Sigmoid colon (tissue), 6 donors: ENCODE measurements at regions not wholly inside any gene's neighbourhood (a gene's known extent, or its start where the extent isn't known, plus 50 kb on each side); places are given as distances from the start of the nearest gene placed in this dataset.

ENCODE experiments used
- DNase-seq: peaks from one replicate; pipeline ENCODE4 v3.0.0-alpha.2; 2019
- H3K27ac ChIP-seq, 4 donors: fragments of 200-600 bp; sonication (generic); one replicate each; pipeline ENCODE4 v1.5.1; 2016 to 2019; ENCODE audit warnings: mild to moderate bottlenecking in 1 of 4
- H3K27me3 ChIP-seq, 3 donors: fragments of 200-600 bp; sonication (generic); one replicate each; pipeline ENCODE4 v1.5.1; 2019; ENCODE audit warnings: mild to moderate bottlenecking in 1 of 3
- H3K36me3 ChIP-seq, 4 donors: fragments of 200-600 bp; sonication (generic); one replicate each; pipeline ENCODE4 v1.5.1; 2016 to 2019
- H3K4me1 ChIP-seq, 4 donors: fragments of 200-600 bp; sonication (generic); one replicate each; pipeline ENCODE4 v1.5.1; 2017 to 2019
- H3K4me3 ChIP-seq, 4 donors: fragments of 200-600 bp; sonication (generic); one replicate each; pipeline ENCODE4 v1.5.1; 2017 to 2019; ENCODE audit warnings: mild to moderate bottlenecking in 2 of 4, moderate library complexity in 1 of 4
- H3K9me3 ChIP-seq, 4 donors: fragments of 200-600 bp in 3 of 4; sonication (generic) in 3 of 4; one replicate each; pipeline versions ENCODE4 v1.5.1 to v1.6.1; 2013 to 2019
- EP300 ChIP-seq, 4 donors: sonication (generic); formaldehyde crosslinking; IDR thresholded peaks; one replicate each; pipeline ENCODE4 v1.6.1; 2017; ENCODE audit warnings: antibody characterized with exemption in 4 of 4
- POLR2A ChIP-seq, 2 donors: fragments of 450-650 bp; IDR thresholded peaks; one replicate each; pipeline ENCODE4 v1.6.1; 2016; ENCODE audit warnings: antibody characterized with exemption in 2 of 2, mild to moderate bottlenecking in 2 of 2, moderate library complexity in 2 of 2
- POLR2AphosphoS5 ChIP-seq, 4 donors: sonication (generic); formaldehyde crosslinking; IDR thresholded peaks; one replicate each; pipeline ENCODE4 v1.6.1; 2017; ENCODE audit warnings: antibody characterized with exemption in 4 of 4
- WGBS, 2 donors: extraction: QIAGEN DNeasy Blood & Tissue Kit; methylation state at CpG; one replicate each; pipeline ENCODE4 v1.1.7; 2013; 5-methylcytosine and 5-hydroxymethylcytosine counted together
- intact Hi-C: fragments of 100-400 bp; cut with DNase I; formaldehyde crosslinking; loops from one replicate; pipeline ENCODE4 v1.15.1; 2023
- TF ChIP-seq, protein P1 (sequence below), 4 experiments: fragments of 450-650 bp in 3 of 4; fragments of 200-600 bp in 1 of 4; IDR thresholded peaks; one replicate each; pipeline ENCODE4 v1.5.1; 2016 to 2019; ENCODE audit warnings: antibody characterized with exemption in 4 of 4, mild to moderate bottlenecking in 3 of 4, moderate library complexity in 2 of 4
- donor health status: healthy with polysubstance abuse.
- donor health status: healthy.

DNA sequence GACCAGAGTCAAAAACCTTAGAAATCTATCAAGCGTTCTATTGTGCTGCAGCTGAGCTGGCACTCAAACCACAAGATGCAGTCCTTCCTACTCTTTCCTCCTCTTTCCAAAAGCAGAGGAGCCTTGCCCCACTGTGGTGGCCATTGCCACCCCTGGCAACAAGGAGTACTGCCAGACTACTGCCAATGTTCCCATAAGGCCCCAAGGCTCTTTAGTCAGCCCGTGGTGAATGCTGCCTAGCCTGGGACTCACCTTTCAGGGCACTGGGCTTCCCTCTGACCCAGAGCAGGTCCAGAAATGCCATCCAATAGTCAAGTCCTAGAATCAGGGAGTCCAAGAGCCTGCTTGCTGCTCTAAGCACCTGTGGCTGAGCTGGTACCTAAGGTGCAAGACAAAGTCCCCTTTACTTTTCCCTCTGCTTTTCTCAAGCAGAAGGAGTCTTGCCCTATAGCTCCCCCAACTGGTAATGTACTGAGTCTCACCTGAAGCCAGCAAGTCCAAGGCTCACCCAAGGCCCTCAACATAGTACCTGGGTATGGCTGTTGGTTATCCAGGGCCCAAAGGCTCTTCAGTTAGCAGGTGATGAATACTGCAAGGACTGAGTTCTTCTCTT is 219.4 kb downstream of the ATPSCKMT start:
- intact Hi-C loops, result no loop called here
- Histone ChIP-seq H3K9me3 (peaks cover 0 to 6% (median 0%) of the 10 kb centered on the region in 4 donors), H3K4me3 (no peak overlapping the region), H3K4me1 (no peaks in the 10 kb centered on the region), H3K36me3 (no peaks in the 10 kb centered on the region), H3K27me3 (no peaks in the 10 kb centered on the region), H3K27ac (no peak overlapping the region)
- no peak for TF ChIP-seq POLR2A (IDR thresholded peaks at IDR 0.05)
- no peak for TF ChIP-seq POLR2AphosphoS5 (IDR thresholded peaks at IDR 0.05)
- TF ChIP-seq EP300 (IDR thresholded peaks at IDR 0.05), result no peak
- TF ChIP-seq, protein P1, sequence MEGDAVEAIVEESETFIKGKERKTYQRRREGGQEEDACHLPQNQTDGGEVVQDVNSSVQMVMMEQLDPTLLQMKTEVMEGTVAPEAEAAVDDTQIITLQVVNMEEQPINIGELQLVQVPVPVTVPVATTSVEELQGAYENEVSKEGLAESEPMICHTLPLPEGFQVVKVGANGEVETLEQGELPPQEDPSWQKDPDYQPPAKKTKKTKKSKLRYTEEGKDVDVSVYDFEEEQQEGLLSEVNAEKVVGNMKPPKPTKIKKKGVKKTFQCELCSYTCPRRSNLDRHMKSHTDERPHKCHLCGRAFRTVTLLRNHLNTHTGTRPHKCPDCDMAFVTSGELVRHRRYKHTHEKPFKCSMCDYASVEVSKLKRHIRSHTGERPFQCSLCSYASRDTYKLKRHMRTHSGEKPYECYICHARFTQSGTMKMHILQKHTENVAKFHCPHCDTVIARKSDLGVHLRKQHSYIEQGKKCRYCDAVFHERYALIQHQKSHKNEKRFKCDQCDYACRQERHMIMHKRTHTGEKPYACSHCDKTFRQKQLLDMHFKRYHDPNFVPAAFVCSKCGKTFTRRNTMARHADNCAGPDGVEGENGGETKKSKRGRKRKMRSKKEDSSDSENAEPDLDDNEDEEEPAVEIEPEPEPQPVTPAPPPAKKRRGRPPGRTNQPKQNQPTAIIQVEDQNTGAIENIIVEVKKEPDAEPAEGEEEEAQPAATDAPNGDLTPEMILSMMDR (IDR thresholded peaks at IDR 0.05), result no peak
- DNase-seq, result no peak
- 77 to 78% methylated on average over 2 of the region's 2 CpGs for WGBS, 2 donors

DNA sequence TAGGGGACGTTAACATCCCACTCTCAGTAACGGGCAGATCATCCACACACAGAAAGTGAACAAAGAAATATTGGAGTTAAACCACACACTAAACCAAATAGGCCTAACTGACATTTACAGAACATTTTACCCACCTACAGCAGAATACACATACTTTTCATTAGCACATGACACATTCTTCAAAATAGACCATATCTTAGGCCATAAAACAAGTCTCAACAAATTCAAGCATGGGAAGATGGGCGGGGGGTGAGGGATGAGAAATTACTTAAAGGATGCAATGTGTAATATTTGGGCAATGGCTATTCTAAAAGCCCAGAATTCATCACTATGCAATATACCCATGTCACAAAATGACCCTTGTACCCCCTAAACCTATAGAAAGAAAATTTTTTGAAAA is 226.2 kb downstream of the ATPSCKMT start:
- Histone ChIP-seq H3K36me3 (no peaks in the 10 kb centered on the region), H3K4me3 (no peak overlapping the region), H3K27ac (no peak overlapping the region), H3K4me1 (no peaks in the 10 kb centered on the region), H3K9me3 (peaks cover 0 to 6% (median 0%) of the 10 kb centered on the region in 4 donors), H3K27me3 (no peaks in the 10 kb centered on the region)
- no peak for DNase-seq
- TF ChIP-seq, protein P1 (IDR thresholded peaks at IDR 0.05), result no peak
- TF ChIP-seq POLR2A (IDR thresholded peaks at IDR 0.05), result no peak
- TF ChIP-seq EP300 (IDR thresholded peaks at IDR 0.05), result no peak
- TF ChIP-seq POLR2AphosphoS5 (IDR thresholded peaks at IDR 0.05), result no peak
- intact Hi-C loops, result no loop called here
- WGBS, 2 donors, result 86 to 88% methylated on average over 3 of the region's 3 CpGs

DNA sequence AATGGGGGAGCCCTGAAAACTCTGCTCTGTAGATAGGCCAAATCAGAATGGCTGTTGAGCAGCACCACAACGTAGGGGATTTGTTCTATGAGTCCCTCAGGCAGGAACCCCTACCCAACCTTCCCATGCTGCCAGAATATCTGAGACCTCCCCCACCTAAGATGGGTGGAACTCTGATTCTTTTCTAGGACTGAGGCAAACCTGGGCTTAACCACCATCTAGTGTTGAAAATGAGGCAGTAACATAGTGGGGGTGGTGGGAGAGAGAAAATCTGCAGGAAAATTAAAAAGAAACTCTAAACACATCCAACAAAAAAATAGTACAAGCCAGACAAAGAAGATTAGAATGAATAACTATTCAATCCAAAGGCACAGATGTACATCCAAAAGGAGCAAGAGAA is 228.4 kb downstream of the ATPSCKMT start:
- TF ChIP-seq, protein P1 (IDR thresholded peaks at IDR 0.05), result no peak
- TF ChIP-seq POLR2AphosphoS5 (IDR thresholded peaks at IDR 0.05), result no peak
- TF ChIP-seq POLR2A (IDR thresholded peaks at IDR 0.05), result no peak
- TF ChIP-seq EP300 (IDR thresholded peaks at IDR 0.05), result no peak
- Histone ChIP-seq H3K9me3 (peaks cover 0 to 3% (median 0%) of the 10 kb centered on the region in 4 donors), H3K4me1 (no peaks in the 10 kb centered on the region), H3K27ac (no peak overlapping the region), H3K27me3 (no peaks in the 10 kb centered on the region), H3K4me3 (no peak overlapping the region), H3K36me3 (no peaks in the 10 kb centered on the region)
- DNase-seq, result no peak
- intact Hi-C loops, result no loop called here
- 11 to 28% methylated on average over 1 of the region's 1 CpG for WGBS, 2 donors

DNA sequence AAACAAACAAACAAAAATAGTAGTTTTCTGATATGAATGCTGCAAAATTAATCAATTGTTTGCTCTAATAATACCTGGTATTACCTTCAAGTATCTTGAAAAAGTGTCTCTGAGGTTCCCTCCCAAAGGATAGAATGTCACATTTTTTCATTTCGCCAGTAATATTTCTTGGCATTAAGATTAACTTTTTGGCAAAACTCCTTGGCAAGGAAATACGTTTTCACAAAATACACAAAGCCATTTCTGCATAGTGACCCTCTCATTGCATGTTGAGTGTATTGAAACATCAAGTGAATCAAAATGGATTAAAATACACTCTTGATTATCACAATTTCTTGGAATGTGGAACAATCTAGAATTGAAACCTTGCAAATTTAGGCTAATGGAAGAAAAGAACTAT is 230.5 kb downstream of the ATPSCKMT start:
- H3K27me3 ChIP-seq, result no peaks in the 10 kb centered on the region
- intact Hi-C loops, result no loop called here

More for the DNA sequence above, 230.5 kb downstream of the ATPSCKMT start:
- Histone ChIP-seq H3K27ac (no peak overlapping the region), H3K4me3 (no peak overlapping the region), H3K36me3 (no peaks in the 10 kb centered on the region), H3K4me1 (no peaks in the 10 kb centered on the region), H3K9me3 (peaks cover 0 to 3% (median 0%) of the 10 kb centered on the region in 4 donors)
- DNase-seq, result no peak
- 41 to 42% methylated on average over 2 of the region's 2 CpGs for WGBS, 2 donors
- TF ChIP-seq, protein P1 (IDR thresholded peaks at IDR 0.05), result no peak
- no peak for TF ChIP-seq EP300 (IDR thresholded peaks at IDR 0.05)
- TF ChIP-seq POLR2AphosphoS5 (IDR thresholded peaks at IDR 0.05), result no peak
- TF ChIP-seq POLR2A (IDR thresholded peaks at IDR 0.05), result no peak
